ENCODE measurements at regions not wholly inside any gene's neighbourhood (a gene's known extent, or its start where the extent isn't known, plus 50 kb on each side); places are given as distances from the start of the nearest gene placed in this dataset.
"Not testable (repeated sequence)": the region's sequence is repeated elsewhere in the genome, so short reads cannot be mapped to it uniquely, and the experiment has no call there.

- Histone ChIP-seq H3K9me3 (ENCODE audit: control insufficient read depth, insufficient read depth, low read length) (peaks cover 16% of the 10 kb centered on the region), H3K27ac (ENCODE audit: low read depth, low read length) (no peak overlapping the region), H3K4me3 (ENCODE audit: low read depth, low read length) (no peak overlapping the region), H3K27me3 (ENCODE audit: control insufficient read depth, insufficient read depth, low read length) (no peaks in the 10 kb centered on the region)
- ChIA-PET CTCF (interaction anchor here (0.8 to 1.7 kb wide), 3 partner anchors 19 to 480 kb away, joined by 3 to 5 read pairs (median 3); no protein-coding TSS in a partner anchor), POLR2A (no interaction called here)
- TF ChIP-seq CTCF (IDR thresholded peaks at IDR 0.05; ENCODE audit: low read depth, low read length) = 0 out of 2 replicates have a peak, but pooled peaks have one; percentile 15
- DNase-seq (ENCODE audit: low read depth, low spot score) = no peak
Observed at GRCh38 chr10:81179805-81180452, 642.2 kb downstream of the SH2D4B start.

GRCh38 chr10:81182296-81182695 is 644.6 kb downstream of the SH2D4B start:
- Histone ChIP-seq H3K9me3 (ENCODE audit: control insufficient read depth, insufficient read depth, low read length) (peaks cover 16% of the 10 kb centered on the region), H3K27me3 (ENCODE audit: control insufficient read depth, insufficient read depth, low read length) (no peaks in the 10 kb centered on the region), H3K27ac (ENCODE audit: low read depth, low read length) (no peak overlapping the region), H3K4me3 (ENCODE audit: low read depth, low read length) (no peak overlapping the region)
- CTCF ChIA-PET = no interaction called here
- POLR2A ChIA-PET = no interaction called here
- no peak for DNase-seq (ENCODE audit: low read depth, low spot score)
- TF ChIP-seq CTCF (IDR thresholded peaks at IDR 0.05; ENCODE audit: low read depth, low read length) = no peak

GRCh38 chr10:81192221-81192788 is 654.6 kb downstream of the SH2D4B start:
- ChIA-PET CTCF (no interaction called here), POLR2A (no interaction called here)
- DNase-seq (ENCODE audit: low read depth, low spot score) = no peak
- H3K27me3 ChIP-seq (ENCODE audit: control insufficient read depth, insufficient read depth, low read length) = no peaks in the 10 kb centered on the region
- no peak for TF ChIP-seq CTCF (IDR thresholded peaks at IDR 0.05; ENCODE audit: low read depth, low read length)
- H3K9me3 ChIP-seq (ENCODE audit: control insufficient read depth, insufficient read depth, low read length) = peaks cover 4% of the 10 kb centered on the region; the same call in 1 of the 2 replicates
- H3K27ac ChIP-seq (ENCODE audit: low read depth, low read length) = no peak overlapping the region
- no peak overlapping the region for H3K4me3 ChIP-seq (ENCODE audit: low read depth, low read length)

- no peak for TF ChIP-seq CTCF (IDR thresholded peaks at IDR 0.05; ENCODE audit: low read depth, low read length)
- CTCF ChIA-PET = no interaction called here
- no peak overlapping the region for H3K27ac ChIP-seq (ENCODE audit: low read depth, low read length)
- no peaks in the 10 kb centered on the region for H3K27me3 ChIP-seq (ENCODE audit: control insufficient read depth, insufficient read depth, low read length)
- no peak overlapping the region for H3K4me3 ChIP-seq (ENCODE audit: low read depth, low read length)
- peaks cover 6% of the 10 kb centered on the region for H3K9me3 ChIP-seq (ENCODE audit: control insufficient read depth, insufficient read depth, low read length)
- POLR2A ChIA-PET = no interaction called here
- DNase-seq (ENCODE audit: low read depth, low spot score) = no peak
Observed at GRCh38 chr10:81200801-81201200, 663.1 kb downstream of the SH2D4B start.

- H3K27me3 ChIP-seq (ENCODE audit: control insufficient read depth, insufficient read depth, low read length); H3K4me3 ChIP-seq (ENCODE audit: low read depth, low read length); DNase-seq (ENCODE audit: low read depth, low spot score); H3K27ac ChIP-seq (ENCODE audit: low read depth, low read length); CTCF ChIA-PET; POLR2A ChIA-PET: not testable (repeated sequence)
- peaks cover 11% of the 10 kb centered on the region; the same call in 1 of the 2 replicates for H3K9me3 ChIP-seq (ENCODE audit: control insufficient read depth, insufficient read depth, low read length)
Observed at GRCh38 chr10:81207359-81207758, 667.6 kb upstream of the NRG3 start.
